RWPE2 (cell line): ENCODE measurements at regions not wholly inside any gene's neighbourhood (a gene's known extent, or its start where the extent isn't known, plus 50 kb on each side); places are given as distances from the start of the nearest gene placed in this dataset.

Experiments used
- ATAC-seq: fragments of 200-7000 bp; cut with Tn5 transposase; 3 replicates; pipeline ENCODE4 v1.9.1; 2021; ENCODE audit warnings: low read depth
- DNase-seq: peaks from one replicate; pipeline ENCODE4 v3.0.0-alpha.2; 2020; ENCODE audit warnings: low spot score
- H3K27ac ChIP-seq: fragments of 450-650 bp; 2 replicates; pipeline ENCODE4 v1.5.1; 2017; ENCODE audit warnings: mild to moderate bottlenecking; ENCODE audit not compliant: poor library complexity, severe bottlenecking
- H3K27me3 ChIP-seq: fragments of 250-450 bp; sonication (Bioruptor Pico); 2 replicates; pipeline ENCODE4 v1.5.1; 2021; ENCODE audit warnings: mild to moderate bottlenecking, moderate library complexity; ENCODE audit not compliant: insufficient read depth, poor library complexity, severe bottlenecking
- H3K36me3 ChIP-seq: fragments of 250-450 bp; sonication (Bioruptor Pico); 2 replicates; pipeline ENCODE4 v1.5.1; 2020; ENCODE audit warnings: low read depth, mild to moderate bottlenecking, moderate library complexity
- H3K4me1 ChIP-seq: fragments of 250-450 bp; sonication (Bioruptor Pico); 2 replicates; pipeline ENCODE4 v1.5.1; 2021; ENCODE audit warnings: mild to moderate bottlenecking, moderate library complexity; ENCODE audit not compliant: insufficient read depth, poor library complexity, severe bottlenecking
- H3K4me3 ChIP-seq: fragments of 250-450 bp; sonication (Bioruptor Pico); 2 replicates; pipeline ENCODE4 v1.5.1; 2021; ENCODE audit warnings: mild to moderate bottlenecking, moderate library complexity; ENCODE audit not compliant: severe bottlenecking
- H3K9me3 ChIP-seq: fragments of 250-450 bp; sonication (Bioruptor Pico); 2 replicates; pipeline ENCODE4 v1.5.1; 2021; ENCODE audit warnings: mild to moderate bottlenecking, moderate library complexity; ENCODE audit not compliant: severe bottlenecking
- CTCF ChIP-seq: fragments of 450-650 bp; IDR thresholded peaks from one replicate; pipeline ENCODE4 v1.5.1; 2017; ENCODE audit warnings: mild to moderate bottlenecking, moderate library complexity; ENCODE audit not compliant: poor library complexity, severe bottlenecking

- TF ChIP-seq CTCF, result no peak
- DNase-seq (no peak), ATAC-seq (no peak)
- Histone ChIP-seq H3K27me3 (no peaks in the 10 kb centered on the region), H3K27ac (no peak overlapping the region), H3K4me1 (no peaks in the 10 kb centered on the region), H3K4me3 (no peak overlapping the region), H3K36me3 (no peaks in the 10 kb centered on the region), H3K9me3 (no peaks in the 10 kb centered on the region)
These were observed 50.3 kb upstream of the HMHB1 start for GRCh38 chr5:143761663-143762062.

- Histone ChIP-seq H3K4me1 (no peaks in the 10 kb centered on the region), H3K4me3 (no peak overlapping the region), H3K27ac (no peak overlapping the region), H3K36me3 (no peaks in the 10 kb centered on the region), H3K9me3 (no peaks in the 10 kb centered on the region), H3K27me3 (no peaks in the 10 kb centered on the region)
- TF ChIP-seq CTCF, result no peak
- no peak for ATAC-seq
- no peak for DNase-seq
These were observed 51.2 kb upstream of the HMHB1 start for GRCh38 chr5:143760755-143761154.

GRCh38 chr5:143760131-143760505, 51.8 kb upstream of the HMHB1 start:
- H3K9me3 ChIP-seq, result no peaks in the 10 kb centered on the region
- no peaks in the 10 kb centered on the region for H3K4me1 ChIP-seq
- no peak for DNase-seq
- TF ChIP-seq CTCF, result no peak
- H3K27ac ChIP-seq, result no peak overlapping the region
- no peaks in the 10 kb centered on the region for H3K27me3 ChIP-seq
- ATAC-seq, result no peak
- no peak overlapping the region for H3K4me3 ChIP-seq
- H3K36me3 ChIP-seq, result no peaks in the 10 kb centered on the region

- Histone ChIP-seq H3K36me3 (no peaks in the 10 kb centered on the region), H3K4me3 (no peak overlapping the region), H3K4me1 (no peaks in the 10 kb centered on the region), H3K9me3 (no peaks in the 10 kb centered on the region), H3K27me3 (no peaks in the 10 kb centered on the region), H3K27ac (no peak overlapping the region)
- no peak for TF ChIP-seq CTCF
- ATAC-seq, result no peak
- no peak for DNase-seq
These were observed 52.4 kb upstream of the HMHB1 start for GRCh38 chr5:143759396-143760130.

- Histone ChIP-seq H3K27ac (no peak overlapping the region), H3K4me3 (no peak overlapping the region), H3K36me3 (no peaks in the 10 kb centered on the region), H3K4me1 (no peaks in the 10 kb centered on the region), H3K9me3 (no peaks in the 10 kb centered on the region), H3K27me3 (no peaks in the 10 kb centered on the region)
- no peak for TF ChIP-seq CTCF
- ATAC-seq (no peak), DNase-seq (no peak)
These were observed 53.2 kb upstream of the HMHB1 start for GRCh38 chr5:143758750-143759149.
